ENCODE measurements at regions not wholly inside any gene's neighbourhood (a gene's known extent, or its start where the extent isn't known, plus 50 kb on each side); places are given as distances from the start of the nearest gene placed in this dataset.

DNA sequence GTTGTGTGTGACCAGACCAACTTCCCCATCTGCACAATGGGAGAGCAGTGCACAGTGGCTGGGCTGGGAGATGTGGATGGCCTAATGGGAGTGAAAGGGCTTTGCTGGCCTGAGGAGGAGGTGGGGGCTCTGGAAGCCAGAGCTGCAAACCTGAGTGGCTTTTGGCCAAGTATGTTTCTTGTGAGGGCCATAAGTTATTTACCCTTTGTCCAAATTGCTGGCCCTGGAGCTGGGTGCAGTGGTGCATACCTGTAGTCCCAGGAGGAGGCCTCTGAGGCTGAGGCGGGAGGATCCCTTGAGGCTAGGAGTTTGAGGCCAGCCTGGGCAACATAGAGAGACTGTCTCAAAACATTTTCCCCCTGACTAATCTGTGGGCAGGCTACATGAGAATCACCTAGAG, 129.1 kb downstream of the WNT7A start:
- TF ChIP-seq CTCF (IDR thresholded peaks at IDR 0.05; ENCODE audit: low read depth, low read length) (no peak), POLR2A (IDR thresholded peaks at IDR 0.05; ENCODE audit: extremely low read depth, insufficient read length) (no peak), MYC (IDR thresholded peaks at IDR 0.05; ENCODE audit: low read depth, low read length) (no peak)
- TF ChIP-seq, protein P1, sequence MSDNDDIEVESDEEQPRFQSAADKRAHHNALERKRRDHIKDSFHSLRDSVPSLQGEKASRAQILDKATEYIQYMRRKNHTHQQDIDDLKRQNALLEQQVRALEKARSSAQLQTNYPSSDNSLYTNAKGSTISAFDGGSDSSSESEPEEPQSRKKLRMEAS (IDR thresholded peaks at IDR 0.05; ENCODE audit: low read depth, low read length) = no peak
